ENCODE measurements at regions not wholly inside any gene's neighbourhood (a gene's known extent, or its start where the extent isn't known, plus 50 kb on each side); places are given as distances from the start of the nearest gene placed in this dataset.

GRCh38 chr5:41629897-41630296 lies 119.5 kb upstream of the PLCXD3 start:
- no peaks in the 10 kb centered on the region for H4K20me1 ChIP-seq (ENCODE audit: insufficient read depth, low read length)
- no peaks in the 10 kb centered on the region for H3K79me2 ChIP-seq (ENCODE audit: insufficient read depth, low read depth, low read length)
- TF ChIP-seq, protein P1, sequence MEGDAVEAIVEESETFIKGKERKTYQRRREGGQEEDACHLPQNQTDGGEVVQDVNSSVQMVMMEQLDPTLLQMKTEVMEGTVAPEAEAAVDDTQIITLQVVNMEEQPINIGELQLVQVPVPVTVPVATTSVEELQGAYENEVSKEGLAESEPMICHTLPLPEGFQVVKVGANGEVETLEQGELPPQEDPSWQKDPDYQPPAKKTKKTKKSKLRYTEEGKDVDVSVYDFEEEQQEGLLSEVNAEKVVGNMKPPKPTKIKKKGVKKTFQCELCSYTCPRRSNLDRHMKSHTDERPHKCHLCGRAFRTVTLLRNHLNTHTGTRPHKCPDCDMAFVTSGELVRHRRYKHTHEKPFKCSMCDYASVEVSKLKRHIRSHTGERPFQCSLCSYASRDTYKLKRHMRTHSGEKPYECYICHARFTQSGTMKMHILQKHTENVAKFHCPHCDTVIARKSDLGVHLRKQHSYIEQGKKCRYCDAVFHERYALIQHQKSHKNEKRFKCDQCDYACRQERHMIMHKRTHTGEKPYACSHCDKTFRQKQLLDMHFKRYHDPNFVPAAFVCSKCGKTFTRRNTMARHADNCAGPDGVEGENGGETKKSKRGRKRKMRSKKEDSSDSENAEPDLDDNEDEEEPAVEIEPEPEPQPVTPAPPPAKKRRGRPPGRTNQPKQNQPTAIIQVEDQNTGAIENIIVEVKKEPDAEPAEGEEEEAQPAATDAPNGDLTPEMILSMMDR (conservative IDR thresholded peaks at IDR 0.05; ENCODE audit: low read length) = no peak
- no peak for TF ChIP-seq EZH2phosphoT487 (IDR thresholded peaks at IDR 0.05; ENCODE audit: borderline replicate concordance, low read depth, low read length)
- no peaks in the 10 kb centered on the region for H3K4me1 ChIP-seq (ENCODE audit: insufficient read depth, low read length, poor library complexity, severe bottlenecking)
- H3K9me2 ChIP-seq (ENCODE audit: insufficient read depth, low read length) = no peaks in the 10 kb centered on the region
- intact Hi-C loops (cut with micrococcal nuclease; ENCODE audit: unreplicated experiment) = no loop called here
- H3K4me3 ChIP-seq (ENCODE audit: low read depth, low read length, poor library complexity, severe bottlenecking) = no peak overlapping the region
- H3K27ac ChIP-seq (ENCODE audit: low read depth, low read length, poor library complexity, severe bottlenecking) = no peak overlapping the region
- no peaks in the 10 kb centered on the region for H3K9me3 ChIP-seq (ENCODE audit: low read length)
- H2AFZ ChIP-seq (ENCODE audit: low read length) = no peak overlapping the region
- no peak overlapping the region for H3K4me2 ChIP-seq (ENCODE audit: low read length)
- no peaks in the 10 kb centered on the region for H3K36me3 ChIP-seq (ENCODE audit: insufficient read depth, low read length)
- CTCF ChIA-PET (ENCODE audit: unreplicated experiment) = no interaction called here
- no TSS peak for BruUV-seq (replicated peaks)
- POLR2A ChIA-PET = no interaction called here
- DNase-seq (ENCODE audit: low spot score) = no peak

- Histone ChIP-seq H3K4me2 (ENCODE audit: low read length) (no peak overlapping the region), H3K9me2 (ENCODE audit: insufficient read depth, low read length) (no peaks in the 10 kb centered on the region), H2AFZ (ENCODE audit: low read length) (no peak overlapping the region), H3K36me3 (ENCODE audit: insufficient read depth, low read length) (no peaks in the 10 kb centered on the region), H3K4me3 (ENCODE audit: low read depth, low read length, poor library complexity, severe bottlenecking) (no peak overlapping the region), H3K9me3 (ENCODE audit: low read length) (no peaks in the 10 kb centered on the region), H3K4me1 (ENCODE audit: insufficient read depth, low read length, poor library complexity, severe bottlenecking) (no peaks in the 10 kb centered on the region), H3K27ac (ENCODE audit: low read depth, low read length, poor library complexity, severe bottlenecking) (no peak overlapping the region), H4K20me1 (ENCODE audit: insufficient read depth, low read length) (no peaks in the 10 kb centered on the region), H3K79me2 (ENCODE audit: insufficient read depth, low read depth, low read length) (no peaks in the 10 kb centered on the region)
- ChIA-PET CTCF (ENCODE audit: unreplicated experiment) (no interaction called here), POLR2A (no interaction called here)
- no peak for DNase-seq (ENCODE audit: low spot score)
- TF ChIP-seq, protein P1 (conservative IDR thresholded peaks at IDR 0.05; ENCODE audit: low read length) = no peak
- TF ChIP-seq EZH2phosphoT487 (IDR thresholded peaks at IDR 0.05; ENCODE audit: borderline replicate concordance, low read depth, low read length) = no peak
- BruUV-seq (replicated peaks) = no TSS peak
- intact Hi-C loops (cut with micrococcal nuclease; ENCODE audit: unreplicated experiment) = no loop called here
These were observed 115.2 kb upstream of the PLCXD3 start for GRCh38 chr5:41625571-41625970.

DNA sequence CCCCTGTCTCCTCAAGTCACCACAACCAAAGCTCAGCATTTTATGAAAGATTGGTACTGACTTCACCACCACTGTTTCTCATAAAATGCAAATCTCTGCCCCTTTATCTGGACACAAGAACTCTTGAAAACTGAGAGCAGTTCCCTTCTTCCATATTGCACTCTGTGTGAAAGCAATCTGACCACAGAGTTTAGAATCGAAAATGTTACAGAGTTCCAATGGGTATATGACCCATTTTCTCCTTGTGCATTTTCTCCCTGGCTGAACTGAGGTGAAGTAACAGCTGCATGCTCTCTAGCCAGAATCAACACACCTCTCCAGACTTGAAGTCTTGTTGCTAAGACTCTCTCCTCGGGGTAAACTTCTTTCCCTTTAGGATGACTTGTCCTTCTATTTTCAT lies 111.0 kb upstream of the PLCXD3 start:
- no peak overlapping the region for H2AFZ ChIP-seq (ENCODE audit: low read length)
- TF ChIP-seq, protein P1 (conservative IDR thresholded peaks at IDR 0.05; ENCODE audit: low read length) = no peak
- no peak for TF ChIP-seq EZH2phosphoT487 (IDR thresholded peaks at IDR 0.05; ENCODE audit: borderline replicate concordance, low read depth, low read length)
- no peaks in the 10 kb centered on the region for H3K9me2 ChIP-seq (ENCODE audit: insufficient read depth, low read length)
- no peak overlapping the region for H3K4me3 ChIP-seq (ENCODE audit: low read depth, low read length, poor library complexity, severe bottlenecking)
- CTCF ChIA-PET (ENCODE audit: unreplicated experiment) = no interaction called here
- no peak for DNase-seq (ENCODE audit: low spot score)
- no peaks in the 10 kb centered on the region for H3K36me3 ChIP-seq (ENCODE audit: insufficient read depth, low read length)
- H4K20me1 ChIP-seq (ENCODE audit: insufficient read depth, low read length) = no peaks in the 10 kb centered on the region
- no peaks in the 10 kb centered on the region for H3K79me2 ChIP-seq (ENCODE audit: insufficient read depth, low read depth, low read length)
- no peak overlapping the region for H3K4me2 ChIP-seq (ENCODE audit: low read length)
- H3K27ac ChIP-seq (ENCODE audit: low read depth, low read length, poor library complexity, severe bottlenecking) = no peak overlapping the region
- no TSS peak for BruUV-seq (replicated peaks)
- POLR2A ChIA-PET = interaction anchor here (0.9 kb wide), 1 partner anchor 10 kb away, joined by 3 read pairs; no protein-coding TSS in a partner anchor
- intact Hi-C loops (cut with micrococcal nuclease; ENCODE audit: unreplicated experiment) = no loop called here
- H3K9me3 ChIP-seq (ENCODE audit: low read length) = no peaks in the 10 kb centered on the region
- no peaks in the 10 kb centered on the region for H3K4me1 ChIP-seq (ENCODE audit: insufficient read depth, low read length, poor library complexity, severe bottlenecking)
